ENCODE measurements at regions not wholly inside any gene's neighbourhood (a gene's known extent, or its start where the extent isn't known, plus 50 kb on each side); places are given as distances from the start of the nearest gene placed in this dataset.
"Not testable (repeated sequence)": the region's sequence is repeated elsewhere in the genome, so short reads cannot be mapped to it uniquely, and the experiment has no call there.

GRCh38 chr4:64014647-64015046, 394.6 kb downstream of the TECRL start:
- no peak for DNase-seq (ENCODE audit: low spot score)

- DNase-seq (ENCODE audit: low spot score) = peak; percentile 9
These were observed 407.9 kb downstream of the TECRL start for GRCh38 chr4:64001229-64001898.

- DNase-seq (ENCODE audit: low spot score) = no peak
These were observed 409.0 kb downstream of the TECRL start for GRCh38 chr4:64000241-64000640.

- no peak for DNase-seq (ENCODE audit: low spot score)
These were observed 423.0 kb downstream of the TECRL start for GRCh38 chr4:63986253-63986652.

GRCh38 chr4:63983224-63983623, 426.0 kb downstream of the TECRL start:
- DNase-seq (ENCODE audit: low spot score) = no peak

- no peak for DNase-seq (ENCODE audit: low spot score)
These were observed 443.4 kb downstream of the TECRL start for GRCh38 chr4:63965875-63966274.

- not testable (repeated sequence) for DNase-seq (ENCODE audit: low spot score)
These were observed 466.5 kb downstream of the TECRL start for GRCh38 chr4:63942706-63943286.

- DNase-seq (ENCODE audit: low spot score) = no peak
These were observed 471.3 kb downstream of the TECRL start for GRCh38 chr4:63937961-63938360.

- no peak for DNase-seq (ENCODE audit: low spot score)
These were observed 487.1 kb downstream of the TECRL start for GRCh38 chr4:63922146-63922545.

- no peak for DNase-seq (ENCODE audit: low spot score)
These were observed 487.7 kb downstream of the TECRL start for GRCh38 chr4:63921561-63921960.

- no peak for DNase-seq (ENCODE audit: low spot score)
These were observed 489.4 kb downstream of the TECRL start for GRCh38 chr4:63919636-63920365.

- DNase-seq (ENCODE audit: low spot score) = no peak
These were observed 502.5 kb downstream of the TECRL start for GRCh38 chr4:63906660-63907183.

- DNase-seq (ENCODE audit: low spot score) = no peak
These were observed 505.0 kb downstream of the TECRL start for GRCh38 chr4:63904201-63904600.

GRCh38 chr4:63901304-63901703, 507.9 kb downstream of the TECRL start:
- DNase-seq (ENCODE audit: low spot score) = no peak

GRCh38 chr4:63898961-63899360, 510.3 kb downstream of the TECRL start:
- DNase-seq (ENCODE audit: low spot score) = no peak

GRCh38 chr4:63894161-63894560, 515.1 kb downstream of the TECRL start:
- no peak for DNase-seq (ENCODE audit: low spot score)

- DNase-seq (ENCODE audit: low spot score) = no peak
These were observed 539.9 kb downstream of the TECRL start for GRCh38 chr4:63869370-63869769.

GRCh38 chr4:63851496-63851895, 557.8 kb downstream of the TECRL start:
- no peak for DNase-seq (ENCODE audit: low spot score)

GRCh38 chr4:63841266-63841665, 568.0 kb downstream of the TECRL start:
- no peak for DNase-seq (ENCODE audit: low spot score)

- no peak for DNase-seq (ENCODE audit: low spot score)
These were observed 577.6 kb downstream of the TECRL start for GRCh38 chr4:63831590-63832155.

GRCh38 chr4:63817196-63817865, 591.9 kb downstream of the TECRL start:
- DNase-seq (ENCODE audit: low spot score) = no peak

Measured in activated CD4-positive, alpha-beta T cell treated with anti-CD3 and anti-CD28 coated beads, Interleukin-2, Interleukin-4, amounts not matched to agents 100 ng/mL and 50 ng/mL, durations not matched to agents 16 hours and 8 hours (primary cell).